ENCODE measurements at regions not wholly inside any gene's neighbourhood (a gene's known extent, or its start where the extent isn't known, plus 50 kb on each side); places are given as distances from the start of the nearest gene placed in this dataset.
A peak's percentile ranks its signal among the peaks of the same experiment; 100 is the strongest.

DNA sequence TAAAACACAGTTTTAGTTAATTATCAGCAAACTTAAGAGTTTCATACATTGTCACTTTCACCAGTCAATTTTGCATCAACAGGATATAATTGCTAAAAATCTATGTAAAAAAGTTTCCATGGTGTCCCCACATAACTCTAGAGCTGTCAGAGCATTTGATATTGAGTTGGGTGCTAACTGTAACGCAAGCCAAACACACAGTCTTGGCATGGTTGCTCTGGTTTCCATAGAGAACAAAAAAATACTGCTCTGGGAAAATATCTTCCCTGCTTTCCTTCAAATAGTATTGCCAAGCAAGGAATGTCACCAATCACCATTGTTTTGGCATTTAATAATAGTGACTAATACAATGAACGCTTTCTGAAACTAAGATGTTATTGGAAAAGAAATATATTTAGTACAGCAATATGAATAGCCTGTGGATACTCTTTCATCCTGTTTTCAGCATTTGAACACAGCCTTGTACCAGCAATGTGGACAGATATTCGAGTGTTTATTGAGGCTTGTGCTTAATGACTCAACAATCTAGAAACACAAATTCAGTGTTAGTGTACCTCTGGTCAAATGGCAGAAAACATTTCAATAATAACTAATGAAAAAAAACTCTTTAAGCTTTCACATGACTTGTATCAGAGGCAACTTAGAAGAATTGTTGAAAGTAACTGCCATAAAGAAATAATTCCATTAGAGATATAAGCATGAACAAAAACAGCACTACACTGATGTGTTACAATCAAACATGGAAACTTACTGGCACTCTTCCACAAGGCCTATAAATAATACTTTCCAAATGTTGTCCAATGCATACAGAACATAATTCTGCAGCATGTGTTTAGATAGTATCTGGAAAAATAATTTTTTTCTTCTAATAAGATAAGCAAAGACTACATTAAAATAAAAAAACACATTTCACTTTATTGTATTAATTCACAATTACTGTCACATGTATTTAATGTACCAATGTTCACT is 1469.5 kb upstream of the CELF2 start:
- no peaks in the 10 kb centered on the region for H3K9me3 ChIP-seq
- peak in 2 of 4 donors; percentile 39 to 43 for TF ChIP-seq POLR2AphosphoS5 (IDR thresholded peaks at IDR 0.05)
- no peak for TF ChIP-seq EP300 (IDR thresholded peaks at IDR 0.05)
- peak overlapping the region; percentile 33 to 62 (median 46) for H3K27ac ChIP-seq
- intact Hi-C loops (cut with DNase I): no loop called here
- H3K4me1 ChIP-seq: peaks cover 0 to 53% (median 32%) of the 10 kb centered on the region in 4 donors
- H3K36me3 ChIP-seq: no peaks in the 10 kb centered on the region
- no peak overlapping the region for H3K4me3 ChIP-seq
- 61 to 68% methylated on average over 3 of the region's 3 CpGs for WGBS, 2 donors
- no peaks in the 10 kb centered on the region for H3K27me3 ChIP-seq
- no peak for DNase-seq

DNA sequence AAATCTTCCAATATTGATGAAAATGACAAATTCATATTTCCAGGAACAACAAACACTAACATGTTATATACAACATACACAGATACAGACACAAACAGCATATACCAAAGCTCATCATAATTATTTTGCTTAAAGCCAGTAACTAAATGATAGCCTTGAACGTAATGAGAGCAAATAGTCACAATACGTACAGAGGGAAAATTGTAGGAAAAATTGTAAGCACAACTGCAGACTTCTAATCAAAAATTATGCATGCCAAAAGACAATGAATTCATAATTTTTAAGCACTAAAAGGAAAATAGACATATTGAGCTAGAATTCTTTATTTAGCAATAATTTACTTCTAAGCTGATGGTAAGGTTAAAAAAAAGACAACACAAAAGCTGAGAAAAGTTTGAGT is 1466.9 kb upstream of the CELF2 start:
- Histone ChIP-seq H3K36me3 (no peaks in the 10 kb centered on the region), H3K27ac (no peak overlapping the region), H3K9me3 (no peaks in the 10 kb centered on the region), H3K27me3 (no peaks in the 10 kb centered on the region), H3K4me1 (peaks cover 0 to 46% (median 23%) of the 10 kb centered on the region in 4 donors), H3K4me3 (no peak overlapping the region)
- intact Hi-C loops (cut with DNase I): no loop called here
- DNase-seq: no peak
- 89 to 94% methylated on average over 2 of the region's 2 CpGs for WGBS, 2 donors
- TF ChIP-seq POLR2AphosphoS5 (IDR thresholded peaks at IDR 0.05): no peak
- no peak for TF ChIP-seq POLR2A (IDR thresholded peaks at IDR 0.05)
- TF ChIP-seq EP300 (IDR thresholded peaks at IDR 0.05): no peak
- TF ChIP-seq, protein P1, sequence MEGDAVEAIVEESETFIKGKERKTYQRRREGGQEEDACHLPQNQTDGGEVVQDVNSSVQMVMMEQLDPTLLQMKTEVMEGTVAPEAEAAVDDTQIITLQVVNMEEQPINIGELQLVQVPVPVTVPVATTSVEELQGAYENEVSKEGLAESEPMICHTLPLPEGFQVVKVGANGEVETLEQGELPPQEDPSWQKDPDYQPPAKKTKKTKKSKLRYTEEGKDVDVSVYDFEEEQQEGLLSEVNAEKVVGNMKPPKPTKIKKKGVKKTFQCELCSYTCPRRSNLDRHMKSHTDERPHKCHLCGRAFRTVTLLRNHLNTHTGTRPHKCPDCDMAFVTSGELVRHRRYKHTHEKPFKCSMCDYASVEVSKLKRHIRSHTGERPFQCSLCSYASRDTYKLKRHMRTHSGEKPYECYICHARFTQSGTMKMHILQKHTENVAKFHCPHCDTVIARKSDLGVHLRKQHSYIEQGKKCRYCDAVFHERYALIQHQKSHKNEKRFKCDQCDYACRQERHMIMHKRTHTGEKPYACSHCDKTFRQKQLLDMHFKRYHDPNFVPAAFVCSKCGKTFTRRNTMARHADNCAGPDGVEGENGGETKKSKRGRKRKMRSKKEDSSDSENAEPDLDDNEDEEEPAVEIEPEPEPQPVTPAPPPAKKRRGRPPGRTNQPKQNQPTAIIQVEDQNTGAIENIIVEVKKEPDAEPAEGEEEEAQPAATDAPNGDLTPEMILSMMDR (IDR thresholded peaks at IDR 0.05): no peak

DNA sequence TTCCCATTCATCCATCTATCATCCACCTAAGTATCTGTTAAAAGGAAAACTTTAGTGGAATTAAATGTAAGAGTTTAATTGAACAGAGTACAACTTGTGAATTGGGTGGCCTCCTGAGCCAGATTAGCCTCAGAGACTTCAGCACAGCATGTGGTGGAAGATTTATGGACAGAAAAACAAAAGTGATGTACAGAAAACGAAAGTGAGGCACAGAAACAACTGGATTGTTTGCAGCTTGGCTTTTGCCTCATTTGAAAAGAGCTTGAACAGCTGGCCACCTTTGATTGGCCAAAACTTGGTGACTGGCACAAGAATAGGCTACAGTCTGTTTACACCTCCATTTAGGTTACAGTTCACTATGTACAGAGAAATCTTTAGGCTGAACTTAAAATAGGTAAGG is 1463.4 kb upstream of the CELF2 start:
- TF ChIP-seq POLR2A (IDR thresholded peaks at IDR 0.05): no peak
- TF ChIP-seq EP300 (IDR thresholded peaks at IDR 0.05): no peak
- no peak for TF ChIP-seq POLR2AphosphoS5 (IDR thresholded peaks at IDR 0.05)
- TF ChIP-seq, protein P1 (IDR thresholded peaks at IDR 0.05): no peak
- intact Hi-C loops (cut with DNase I): no loop called here
- Histone ChIP-seq H3K9me3 (no peaks in the 10 kb centered on the region), H3K4me1 (peaks cover 0 to 24% (median 18%) of the 10 kb centered on the region in 4 donors), H3K27ac (no peak overlapping the region), H3K36me3 (no peaks in the 10 kb centered on the region), H3K27me3 (no peaks in the 10 kb centered on the region), H3K4me3 (no peak overlapping the region)
- DNase-seq: no peak
- 8 to 27% methylated on average over 1 of the region's 1 CpG for WGBS, 2 donors

DNA sequence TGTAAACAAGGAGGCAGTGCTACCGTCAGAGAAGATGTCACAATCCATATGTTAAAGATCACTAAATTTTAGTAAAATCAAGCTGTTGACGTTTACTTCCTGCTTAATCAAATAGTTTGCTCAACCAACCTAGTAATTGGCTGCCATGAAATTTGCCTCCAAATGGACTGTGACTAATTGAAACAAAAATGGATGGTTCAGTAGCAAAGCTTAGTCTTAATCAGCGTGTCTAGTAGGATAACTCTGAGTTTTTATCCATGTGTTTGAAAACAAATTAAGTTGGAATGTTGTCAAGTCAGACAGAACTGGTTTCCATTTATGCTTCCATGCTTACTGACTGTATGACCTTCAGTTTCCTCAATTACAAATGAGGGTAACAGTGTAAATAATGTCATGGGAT is 1456.7 kb upstream of the CELF2 start:
- H3K36me3 ChIP-seq: no peaks in the 10 kb centered on the region
- no peaks in the 10 kb centered on the region for H3K9me3 ChIP-seq
- peak overlapping the region in 1 of 4 donors; percentile 19 for H3K27ac ChIP-seq
- intact Hi-C loops (cut with DNase I): no loop called here
- no peak for DNase-seq
- WGBS, 2 donors: 39 to 59% methylated on average over 3 of the region's 3 CpGs
- no peaks in the 10 kb centered on the region for H3K27me3 ChIP-seq
- H3K4me1 ChIP-seq: peaks cover 0 to 30% (median 23%) of the 10 kb centered on the region in 4 donors
- TF ChIP-seq, protein P1 (IDR thresholded peaks at IDR 0.05): no peak
- no peak for TF ChIP-seq EP300 (IDR thresholded peaks at IDR 0.05)
- no peak for TF ChIP-seq POLR2A (IDR thresholded peaks at IDR 0.05)
- H3K4me3 ChIP-seq: no peak overlapping the region

DNA sequence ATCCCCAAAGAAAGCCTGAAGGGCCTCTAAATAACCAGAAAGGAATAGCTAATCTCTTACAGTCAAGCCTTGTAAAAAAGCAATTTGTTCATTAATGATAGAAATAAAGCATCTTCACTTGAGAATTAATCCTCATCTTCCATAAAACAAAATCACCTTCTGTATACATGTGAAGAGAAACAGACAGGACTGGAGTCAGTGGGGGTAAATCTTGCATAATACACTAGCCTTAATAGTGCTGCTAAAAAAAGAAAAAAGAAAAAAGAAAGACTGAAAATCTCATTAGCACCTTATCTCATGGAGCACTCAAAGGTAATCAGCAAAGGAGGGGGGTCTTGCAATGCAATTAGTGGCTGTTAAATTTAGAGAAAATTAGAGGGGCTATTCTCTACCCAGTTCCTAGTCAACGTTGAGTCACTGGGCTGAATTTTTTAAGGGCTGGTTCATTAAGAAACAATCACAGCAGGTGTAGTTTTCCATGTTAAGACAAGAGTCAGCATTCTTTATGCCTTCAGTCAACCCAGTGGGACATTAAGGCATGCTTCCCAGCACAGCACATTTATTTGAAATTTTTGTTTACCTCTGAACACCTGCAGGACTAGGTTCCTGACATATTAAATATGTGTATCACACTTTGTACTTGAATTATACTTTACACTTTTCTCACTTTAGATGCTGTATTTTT is 1455.7 kb upstream of the CELF2 start:
- TF ChIP-seq POLR2AphosphoS5 (IDR thresholded peaks at IDR 0.05) (peak in 1 of 4 donors; percentile 9), POLR2A (IDR thresholded peaks at IDR 0.05) (no peak)
- Histone ChIP-seq H3K27ac (peak overlapping the region in 1 of 4 donors; percentile 19), H3K4me3 (no peak overlapping the region), H3K4me1 (peaks cover 0 to 26% (median 19%) of the 10 kb centered on the region in 4 donors), H3K36me3 (no peaks in the 10 kb centered on the region), H3K27me3 (no peaks in the 10 kb centered on the region), H3K9me3 (no peaks in the 10 kb centered on the region)
- DNase-seq: no peak
- WGBS, 2 donors: 18 to 35% methylated on average over 1 of the region's 1 CpG
- intact Hi-C loops (cut with DNase I): no loop called here
